Endodermal cell (in vitro differentiated cells): ENCODE measurements at regions not wholly inside any gene's neighbourhood (a gene's known extent, or its start where the extent isn't known, plus 50 kb on each side); places are given as distances from the start of the nearest gene placed in this dataset.

Experiments used
- DNase-seq: peaks from one replicate; pipeline ENCODE4 v3.0.0-alpha.2; 2017
- H3K27ac ChIP-seq: 2 replicates; pipeline ENCODE4 v1.5.1; 2013; ENCODE audit warnings: mild to moderate bottlenecking, low read depth, low read length, moderate library complexity
- H3K27me3 ChIP-seq: 2 replicates; pipeline ENCODE4 v1.6.1; 2013; ENCODE audit warnings: mild to moderate bottlenecking, low read length, moderate library complexity; ENCODE audit not compliant: insufficient read depth, control insufficient read depth, poor library complexity, severe bottlenecking
- H3K36me3 ChIP-seq: 2 replicates; pipeline ENCODE4 v1.7.0; 2013; ENCODE audit warnings: mild to moderate bottlenecking, low read length, moderate library complexity; ENCODE audit not compliant: control insufficient read depth, insufficient read depth
- H3K4me1 ChIP-seq: one replicate; pipeline ENCODE4 v1.7.0; 2013; ENCODE audit warnings: low read length; ENCODE audit not compliant: control insufficient read depth, insufficient read depth
- H3K4me3 ChIP-seq: 2 replicates; pipeline ENCODE4 v1.5.1; 2013; ENCODE audit warnings: mild to moderate bottlenecking, low read length, moderate library complexity
- H3K9ac ChIP-seq: 2 replicates; pipeline ENCODE4 v1.6.1; 2013; ENCODE audit warnings: mild to moderate bottlenecking, low read length, moderate library complexity; ENCODE audit not compliant: poor library complexity, severe bottlenecking; ENCODE audit errors: extremely low read depth
- H3K9me3 ChIP-seq: 2 replicates; pipeline ENCODE4 v1.6.1; 2013; ENCODE audit warnings: mild to moderate bottlenecking, low read length, moderate library complexity; ENCODE audit not compliant: control insufficient read depth
- H3K27ac Mint-ChIP-seq: 2 replicates; pipeline ENCODE4 v1.8.0; 2020; ENCODE audit warnings: mixed read lengths
- H3K27me3 Mint-ChIP-seq: 2 replicates; pipeline ENCODE4 v1.8.0; 2021; ENCODE audit warnings: mild to moderate bottlenecking, mixed read lengths; ENCODE audit not compliant: insufficient read depth
- H3K36me3 Mint-ChIP-seq: 2 replicates; pipeline ENCODE4 v1.8.0; 2020; ENCODE audit warnings: low read depth, mixed read lengths
- H3K4me1 Mint-ChIP-seq: 2 replicates; pipeline ENCODE4 v1.8.0; 2020; ENCODE audit warnings: mixed read lengths
- H3K4me3 Mint-ChIP-seq: 2 replicates; pipeline ENCODE4 v1.8.0; 2020; ENCODE audit warnings: mild to moderate bottlenecking, moderate library complexity, mixed read lengths
- H3K9me3 Mint-ChIP-seq: 2 replicates; pipeline ENCODE4 v1.8.0; 2020; ENCODE audit warnings: mild to moderate bottlenecking, mixed read lengths
- CTCF ChIP-seq: fragments of 200-600 bp; sonication (generic); conservative IDR thresholded peaks from 2 replicates; pipeline ENCODE4 v1.5.0; 2021; ENCODE audit warnings: antibody characterized with exemption, mild to moderate bottlenecking
- WGBS, 2 experiments: methylation state at CpG; one replicate each; pipeline versions ENCODE4 v1.1.5 to v1.1.7; 2013; ENCODE audit warnings: missing lambda C conversion rate in 2 of 2, mixed read lengths in 1 of 2; ENCODE audit not compliant: insufficient coverage in 1 of 2, insufficient read length in 1 of 2; 5-methylcytosine and 5-hydroxymethylcytosine counted together

GRCh38 chr6:105483492-105483891, 80.6 kb upstream of the PREP start:
- H3K4me3 Mint-ChIP-seq = no peak overlapping the region
- H3K4me1 Mint-ChIP-seq = peaks cover 29% of the 10 kb centered on the region
- no peaks in the 10 kb centered on the region for H3K9me3 Mint-ChIP-seq
- no peak for TF ChIP-seq CTCF
- Histone ChIP-seq H3K27ac (no peak overlapping the region), H3K9me3 (no peaks in the 10 kb centered on the region), H3K36me3 (no peaks in the 10 kb centered on the region), H3K4me1 (peaks cover 5% of the 10 kb centered on the region), H3K4me3 (no peak overlapping the region), H3K9ac (no peak overlapping the region), H3K27me3 (no peaks in the 10 kb centered on the region)
- 63 to 69% methylated on average over 3 to 4 of the region's 4 CpGs for WGBS, 2 experiments
- no peaks in the 10 kb centered on the region for H3K36me3 Mint-ChIP-seq
- H3K27ac Mint-ChIP-seq = no peak overlapping the region
- DNase-seq = no peak
- no peaks in the 10 kb centered on the region for H3K27me3 Mint-ChIP-seq

GRCh38 chr6:105482921-105483320, 80.0 kb upstream of the PREP start:
- Histone ChIP-seq H3K27ac (no peak overlapping the region), H3K9me3 (no peaks in the 10 kb centered on the region), H3K4me1 (peaks cover 5% of the 10 kb centered on the region), H3K9ac (no peak overlapping the region), H3K36me3 (no peaks in the 10 kb centered on the region), H3K4me3 (no peak overlapping the region), H3K27me3 (no peaks in the 10 kb centered on the region)
- Mint-ChIP-seq H3K4me3 (no peak overlapping the region), H3K36me3 (no peaks in the 10 kb centered on the region), H3K9me3 (no peaks in the 10 kb centered on the region), H3K27me3 (no peaks in the 10 kb centered on the region), H3K4me1 (peaks cover 26% of the 10 kb centered on the region), H3K27ac (no peak overlapping the region)
- no peak for DNase-seq
- TF ChIP-seq CTCF = no peak
- 98% methylated on average over 3 of the region's 3 CpGs; no CpG with 5 or more reads in 1 of the 2 experiments for WGBS, 2 experiments

GRCh38 chr6:105482227-105482844, 79.5 kb upstream of the PREP start:
- no peak for TF ChIP-seq CTCF
- Mint-ChIP-seq H3K9me3 (no peaks in the 10 kb centered on the region), H3K4me3 (no peak overlapping the region), H3K27ac (no peak overlapping the region), H3K27me3 (no peaks in the 10 kb centered on the region), H3K4me1 (peaks cover 23% of the 10 kb centered on the region), H3K36me3 (no peaks in the 10 kb centered on the region)
- DNase-seq = no peak
- H3K27ac ChIP-seq = no peak overlapping the region
- no peaks in the 10 kb centered on the region for H3K27me3 ChIP-seq
- 80 to 100% methylated on average over 1 to 2 of the region's 2 CpGs for WGBS, 2 experiments
- peaks cover 4% of the 10 kb centered on the region for H3K9me3 ChIP-seq
- H3K36me3 ChIP-seq = no peaks in the 10 kb centered on the region
- H3K4me3 ChIP-seq = no peak overlapping the region
- H3K9ac ChIP-seq = no peak overlapping the region
- peaks cover 5% of the 10 kb centered on the region for H3K4me1 ChIP-seq
